22Rv1 (cell line): ENCODE measurements at regions not wholly inside any gene's neighbourhood (a gene's known extent, or its start where the extent isn't known, plus 50 kb on each side); places are given as distances from the start of the nearest gene placed in this dataset.
"Not testable (repeated sequence)": the region's sequence is repeated elsewhere in the genome, so short reads cannot be mapped to it uniquely, and the experiment has no call there.

Experiments
- ZFX ChIP-seq: fragments of 450-650 bp; IDR thresholded peaks from 2 replicates; pipeline ENCODE4 v1.6.1; 2017; ENCODE audit warnings: antibody characterized with exemption, borderline replicate concordance
- TF ChIP-seq, protein P1 (sequence below): fragments of 450-650 bp; IDR thresholded peaks from 2 replicates; pipeline ENCODE4 v1.5.1; 2017; ENCODE audit warnings: mild to moderate bottlenecking

- TF ChIP-seq, protein P1, sequence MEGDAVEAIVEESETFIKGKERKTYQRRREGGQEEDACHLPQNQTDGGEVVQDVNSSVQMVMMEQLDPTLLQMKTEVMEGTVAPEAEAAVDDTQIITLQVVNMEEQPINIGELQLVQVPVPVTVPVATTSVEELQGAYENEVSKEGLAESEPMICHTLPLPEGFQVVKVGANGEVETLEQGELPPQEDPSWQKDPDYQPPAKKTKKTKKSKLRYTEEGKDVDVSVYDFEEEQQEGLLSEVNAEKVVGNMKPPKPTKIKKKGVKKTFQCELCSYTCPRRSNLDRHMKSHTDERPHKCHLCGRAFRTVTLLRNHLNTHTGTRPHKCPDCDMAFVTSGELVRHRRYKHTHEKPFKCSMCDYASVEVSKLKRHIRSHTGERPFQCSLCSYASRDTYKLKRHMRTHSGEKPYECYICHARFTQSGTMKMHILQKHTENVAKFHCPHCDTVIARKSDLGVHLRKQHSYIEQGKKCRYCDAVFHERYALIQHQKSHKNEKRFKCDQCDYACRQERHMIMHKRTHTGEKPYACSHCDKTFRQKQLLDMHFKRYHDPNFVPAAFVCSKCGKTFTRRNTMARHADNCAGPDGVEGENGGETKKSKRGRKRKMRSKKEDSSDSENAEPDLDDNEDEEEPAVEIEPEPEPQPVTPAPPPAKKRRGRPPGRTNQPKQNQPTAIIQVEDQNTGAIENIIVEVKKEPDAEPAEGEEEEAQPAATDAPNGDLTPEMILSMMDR, result not testable (repeated sequence)
- TF ChIP-seq ZFX, result not testable (repeated sequence)
These were observed 81.3 kb upstream of the CMKLR1 start for GRCh38 chr12:108420421-108420820.
